ENCODE measurements at regions not wholly inside any gene's neighbourhood (a gene's known extent, or its start where the extent isn't known, plus 50 kb on each side); places are given as distances from the start of the nearest gene placed in this dataset.

GRCh38 chr3:90056281-90057032, 949.0 kb downstream of the EPHA3 start:
- no peak for TF ChIP-seq CTCF (IDR thresholded peaks at IDR 0.05)
- no peak for TF ChIP-seq POLR2A (IDR thresholded peaks at IDR 0.05)
